Smooth muscle cell (in vitro differentiated cells): ENCODE measurements at regions not wholly inside any gene's neighbourhood (a gene's known extent, or its start where the extent isn't known, plus 50 kb on each side); places are given as distances from the start of the nearest gene placed in this dataset.

Experiments
- DNase-seq: peaks from one replicate; lab custom pipeline; 2025; ENCODE audit not compliant: unreplicated experiment; lab: John Stamatoyannopoulos, UW
- H2AFZ ChIP-seq: fragments of 200-600 bp; sonication (generic); 2 replicates; pipeline ENCODE4 v1.6.0; 2016; ENCODE audit warnings: antibody characterized with exemption, low read depth, mild to moderate bottlenecking
- H3F3A ChIP-seq: fragments of 200-600 bp; sonication (generic); 2 replicates; pipeline ENCODE4 v1.6.0; 2017; ENCODE audit warnings: antibody characterized with exemption, low read depth
- H3K27ac ChIP-seq: fragments of 200-600 bp; sonication (generic); 2 replicates; pipeline ENCODE4 v1.5.1; 2016; ENCODE audit warnings: low read depth, mild to moderate bottlenecking
- H3K27me3 ChIP-seq: fragments of 200-600 bp; sonication (generic); 2 replicates; pipeline ENCODE4 v1.6.1; 2016; ENCODE audit warnings: low read depth, mild to moderate bottlenecking
- H3K36me3 ChIP-seq: fragments of 200-600 bp; sonication (generic); 2 replicates; pipeline ENCODE4 v1.5.1; 2016; ENCODE audit warnings: low read depth
- H3K4me1 ChIP-seq: fragments of 200-600 bp; sonication (generic); 2 replicates; pipeline ENCODE4 v1.5.1; 2016; ENCODE audit warnings: low read depth
- H3K4me2 ChIP-seq: fragments of 200-600 bp; sonication (generic); 2 replicates; pipeline ENCODE4 v1.6.0; 2016; ENCODE audit warnings: mild to moderate bottlenecking
- H3K4me3 ChIP-seq: fragments of 200-600 bp; sonication (generic); 2 replicates; pipeline ENCODE4 v1.5.1; 2016; ENCODE audit warnings: mild to moderate bottlenecking
- H3K79me2 ChIP-seq: fragments of 200-600 bp; sonication (generic); 2 replicates; pipeline ENCODE4 v1.6.0; 2016; ENCODE audit warnings: low read depth, mild to moderate bottlenecking
- H3K9ac ChIP-seq: fragments of 200-600 bp; sonication (generic); 2 replicates; pipeline ENCODE4 v1.6.0; 2016; ENCODE audit warnings: low read depth
- H3K9me3 ChIP-seq: fragments of 200-600 bp; sonication (generic); replicated peaks from 2 replicates; pipeline ENCODE4 v1.5.1; 2016; ENCODE audit warnings: low read depth
- H4K20me1 ChIP-seq: fragments of 200-600 bp; sonication (generic); 2 replicates; pipeline ENCODE4 v1.6.0; 2016; ENCODE audit warnings: low read depth
- WGBS: methylation state at CpG from one replicate; pipeline ENCODE4 v1.1.7; 2016; ENCODE audit warnings: low lambda C conversion rate; 5-methylcytosine and 5-hydroxymethylcytosine counted together
- TF ChIP-seq, protein P1 (sequence below): fragments of 200-600 bp; sonication (generic); IDR thresholded peaks from 2 replicates; pipeline ENCODE4 v1.5.1; 2017; ENCODE audit warnings: borderline replicate concordance, mild to moderate bottlenecking, antibody characterized with exemption; ENCODE audit not compliant: insufficient read depth, poor library complexity, severe bottlenecking

DNA sequence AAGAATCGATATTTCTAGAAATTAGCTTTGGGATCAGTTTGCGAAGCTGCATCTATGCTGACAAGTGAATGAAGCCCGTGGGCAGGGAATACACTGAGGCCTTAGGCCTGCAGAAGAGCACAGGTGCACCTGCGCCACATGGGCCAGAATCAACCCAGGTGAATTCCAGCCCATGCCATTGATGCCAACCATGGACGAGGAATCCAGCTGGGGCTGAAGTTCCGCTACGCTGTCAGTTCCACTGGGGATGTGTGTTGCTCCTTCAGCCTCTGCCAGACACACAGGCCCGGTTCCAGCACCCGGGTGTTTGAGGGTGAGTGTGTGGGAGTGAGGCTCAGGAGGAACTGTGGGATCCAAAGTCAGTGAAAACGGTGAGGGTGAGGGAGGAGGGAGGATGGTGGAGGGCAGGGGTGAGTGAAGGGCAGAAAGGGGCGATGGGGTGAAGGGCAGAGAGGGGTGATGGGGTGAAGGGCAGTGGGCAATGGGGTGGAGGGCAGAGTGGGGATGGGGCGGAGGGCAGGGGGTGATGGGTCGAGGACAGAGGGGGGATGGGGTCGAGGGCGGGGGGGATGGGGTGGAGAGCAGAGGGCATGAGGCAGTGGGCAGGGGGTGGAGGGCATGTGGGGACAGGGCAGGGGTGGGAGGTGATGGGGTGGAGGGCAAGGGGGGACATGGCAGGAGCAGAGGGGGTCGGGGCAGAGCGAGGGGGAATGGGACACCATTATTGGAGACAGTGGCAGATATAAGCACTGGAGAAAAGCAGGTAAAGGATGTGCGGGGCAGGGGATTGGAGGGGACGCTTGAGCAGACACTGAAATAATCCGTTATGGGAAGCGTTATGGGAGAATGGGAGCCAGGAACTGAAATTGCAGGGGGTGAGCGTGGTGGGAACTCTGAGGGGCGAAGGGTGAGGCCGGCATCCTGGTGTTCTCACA is 931.6 kb downstream of the BRD1 start:
- 92% methylated on average over 16 of the region's 24 CpGs for WGBS
- Histone ChIP-seq H3K27me3 (no peaks in the 10 kb centered on the region), H2AFZ (no peak overlapping the region), H3K36me3 (no peaks in the 10 kb centered on the region), H3K4me1 (no peaks in the 10 kb centered on the region), H3K4me2 (no peak overlapping the region), H3K4me3 (no peak overlapping the region), H3K9me3 (no peaks in the 10 kb centered on the region), H3K9ac (no peak overlapping the region), H3F3A (no peaks in the 10 kb centered on the region), H3K27ac (no peak overlapping the region), H4K20me1 (no peaks in the 10 kb centered on the region), H3K79me2 (no peaks in the 10 kb centered on the region)
- TF ChIP-seq, protein P1, sequence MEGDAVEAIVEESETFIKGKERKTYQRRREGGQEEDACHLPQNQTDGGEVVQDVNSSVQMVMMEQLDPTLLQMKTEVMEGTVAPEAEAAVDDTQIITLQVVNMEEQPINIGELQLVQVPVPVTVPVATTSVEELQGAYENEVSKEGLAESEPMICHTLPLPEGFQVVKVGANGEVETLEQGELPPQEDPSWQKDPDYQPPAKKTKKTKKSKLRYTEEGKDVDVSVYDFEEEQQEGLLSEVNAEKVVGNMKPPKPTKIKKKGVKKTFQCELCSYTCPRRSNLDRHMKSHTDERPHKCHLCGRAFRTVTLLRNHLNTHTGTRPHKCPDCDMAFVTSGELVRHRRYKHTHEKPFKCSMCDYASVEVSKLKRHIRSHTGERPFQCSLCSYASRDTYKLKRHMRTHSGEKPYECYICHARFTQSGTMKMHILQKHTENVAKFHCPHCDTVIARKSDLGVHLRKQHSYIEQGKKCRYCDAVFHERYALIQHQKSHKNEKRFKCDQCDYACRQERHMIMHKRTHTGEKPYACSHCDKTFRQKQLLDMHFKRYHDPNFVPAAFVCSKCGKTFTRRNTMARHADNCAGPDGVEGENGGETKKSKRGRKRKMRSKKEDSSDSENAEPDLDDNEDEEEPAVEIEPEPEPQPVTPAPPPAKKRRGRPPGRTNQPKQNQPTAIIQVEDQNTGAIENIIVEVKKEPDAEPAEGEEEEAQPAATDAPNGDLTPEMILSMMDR = no peak
- no peak for DNase-seq

DNA sequence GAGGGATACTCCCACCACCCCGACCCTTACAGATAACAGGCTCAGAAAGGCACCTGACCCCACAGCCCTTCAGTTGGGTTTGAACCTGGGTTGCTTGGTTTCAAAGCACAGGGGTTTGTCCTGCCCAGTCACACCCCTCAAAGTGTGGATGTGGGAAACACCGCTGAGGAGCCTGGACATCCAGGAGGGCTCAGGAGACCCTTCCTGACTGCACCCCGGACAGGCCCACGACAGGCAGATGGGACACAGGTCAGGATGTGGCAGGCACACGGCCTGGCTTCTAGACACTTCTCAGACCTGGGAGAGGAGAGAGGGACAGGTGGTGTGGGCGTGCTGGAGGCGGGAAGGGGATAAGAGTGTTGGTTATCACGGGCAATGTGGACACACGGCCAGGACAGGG is 932.3 kb downstream of the BRD1 start:
- WGBS = 90% methylated on average over 9 of the region's 9 CpGs
- no peak for DNase-seq
- H4K20me1 ChIP-seq = no peaks in the 10 kb centered on the region
- H3K4me2 ChIP-seq = no peak overlapping the region
- no peaks in the 10 kb centered on the region for H3K9me3 ChIP-seq
- no peaks in the 10 kb centered on the region for H3K27me3 ChIP-seq
- TF ChIP-seq, protein P1 = no peak
- H3K4me3 ChIP-seq = no peak overlapping the region
- H3K27ac ChIP-seq = no peak overlapping the region
- no peaks in the 10 kb centered on the region for H3F3A ChIP-seq
- H3K36me3 ChIP-seq = no peaks in the 10 kb centered on the region
- no peak overlapping the region for H3K9ac ChIP-seq
- no peaks in the 10 kb centered on the region for H3K79me2 ChIP-seq
- no peaks in the 10 kb centered on the region for H3K4me1 ChIP-seq
- H2AFZ ChIP-seq = no peak overlapping the region

DNA sequence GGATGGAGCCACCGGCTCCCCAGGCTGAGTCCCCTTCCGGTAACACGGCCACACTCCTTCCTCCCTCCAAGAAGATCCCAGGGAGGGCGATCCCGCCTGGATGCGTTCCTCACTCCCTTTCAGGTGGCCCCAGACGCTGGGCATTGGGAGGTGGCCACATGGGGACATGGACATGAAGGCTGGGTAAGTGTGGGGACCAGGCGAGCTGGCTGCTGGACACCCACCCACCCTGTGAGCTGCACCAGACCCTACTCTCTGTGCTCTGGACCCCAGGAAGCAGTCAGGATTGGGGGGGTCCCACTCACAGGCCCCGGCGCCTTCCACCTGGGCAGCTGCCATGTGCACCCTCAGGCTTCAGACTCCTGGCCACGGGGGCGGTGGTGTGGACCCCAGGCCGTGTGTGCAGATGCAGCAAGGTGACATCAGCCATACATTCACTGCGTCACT is 932.8 kb downstream of the BRD1 start:
- H3F3A ChIP-seq = no peaks in the 10 kb centered on the region
- TF ChIP-seq, protein P1 = no peak
- no peak overlapping the region for H3K9ac ChIP-seq
- no peak for DNase-seq
- H3K9me3 ChIP-seq = no peaks in the 10 kb centered on the region
- no peaks in the 10 kb centered on the region for H3K4me1 ChIP-seq
- no peak overlapping the region for H3K4me2 ChIP-seq
- WGBS = 94% methylated on average over 14 of the region's 14 CpGs
- H2AFZ ChIP-seq = no peak overlapping the region
- no peak overlapping the region for H3K27ac ChIP-seq
- H3K36me3 ChIP-seq = no peaks in the 10 kb centered on the region
- no peaks in the 10 kb centered on the region for H4K20me1 ChIP-seq
- H3K4me3 ChIP-seq = no peak overlapping the region
- no peaks in the 10 kb centered on the region for H3K27me3 ChIP-seq
- H3K79me2 ChIP-seq = no peaks in the 10 kb centered on the region
